IMR-90 (cell line): ENCODE measurements at regions not wholly inside any gene's neighbourhood (a gene's known extent, or its start where the extent isn't known, plus 50 kb on each side); places are given as distances from the start of the nearest gene placed in this dataset.

Experiments used
- ATAC-seq: fragments of 200-7000 bp; cut with Tn5 transposase; 2 replicates; pipeline ENCODE4 v1.9.1; 2020; ENCODE audit warnings: low read depth, mild to moderate bottlenecking, moderate library complexity
- BruUV-seq: library from RNA; stranded (reverse); fragments of 400-500 nt; replicated peaks from 2 replicates; lab custom pipeline; 2021; lab: Mats Ljungman, UMichigan
- CTCF ChIA-PET: fragments of 300-600 bp; formaldehyde crosslinking; extraction: SDS; loops from one replicate; lab custom pipeline; 2021; ENCODE audit warnings: antibody characterized with exemption; lab: Yijun Ruan, JAX
- POLR2A ChIA-PET: fragments of 300-600 bp; sonication (Branson Sonifier 250); formaldehyde crosslinking; loops from one replicate; lab custom pipeline; 2022; ENCODE audit warnings: antibody characterized with exemption; ENCODE audit not compliant: unreplicated experiment; lab: Charles Lee
- DNase-seq: peaks from one replicate; pipeline ENCODE4 v3.0.0; 2013
- H2AFZ ChIP-seq: replicated peaks from 2 replicates; pipeline ENCODE3; 2013; ENCODE audit warnings: low read length, mild to moderate bottlenecking; ENCODE audit not compliant: poor library complexity
- H2AK5ac ChIP-seq: 2 replicates; pipeline ENCODE4 v1.6.1; 2013; ENCODE audit warnings: low read depth, low read length, inconsistent platforms
- H2AK9ac ChIP-seq: replicated peaks from 2 replicates; pipeline ENCODE3; 2013; ENCODE audit warnings: mild to moderate bottlenecking, low read depth, low read length, moderate library complexity; ENCODE audit not compliant: poor library complexity
- H2BK120ac ChIP-seq: 2 replicates; pipeline ENCODE4 v1.6.1; 2013; ENCODE audit warnings: low read depth, low read length, inconsistent platforms
- H2BK15ac ChIP-seq: 3 replicates; pipeline ENCODE4 v1.6.1; 2013; ENCODE audit warnings: low read depth, low read length, inconsistent platforms
- H2BK20ac ChIP-seq: 2 replicates; pipeline ENCODE4 v1.6.1; 2013; ENCODE audit warnings: low read depth, mild to moderate bottlenecking, inconsistent platforms, low read length, moderate library complexity
- H2BK5ac ChIP-seq: 2 replicates; pipeline ENCODE4 v1.6.1; 2013; ENCODE audit warnings: mild to moderate bottlenecking, low read depth, low read length, inconsistent platforms; ENCODE audit not compliant: poor library complexity, severe bottlenecking
- H3K14ac ChIP-seq: replicated peaks from 2 replicates; pipeline ENCODE4 v1.6.1; 2013; ENCODE audit warnings: low read depth, low read length, inconsistent platforms
- H3K18ac ChIP-seq: 2 replicates; pipeline ENCODE4 v1.6.1; 2013; ENCODE audit warnings: low read depth, low read length, control low read depth
- H3K23ac ChIP-seq: 2 replicates; pipeline ENCODE4 v1.6.1; 2013; ENCODE audit warnings: low read depth, low read length, inconsistent platforms
- H3K27ac ChIP-seq: 2 replicates; pipeline ENCODE4 v1.5.1; 2013; ENCODE audit warnings: mild to moderate bottlenecking, control low read depth, low read length; ENCODE audit not compliant: insufficient read depth
- H3K27me3 ChIP-seq: 2 replicates; pipeline ENCODE4 v1.6.1; 2013; ENCODE audit warnings: low read length; ENCODE audit not compliant: control insufficient read depth, insufficient read depth
- H3K36me3 ChIP-seq: 2 replicates; pipeline ENCODE4 v1.6.1; 2013; ENCODE audit warnings: low read length, mixed read lengths; ENCODE audit not compliant: control insufficient read depth, insufficient read depth
- H3K4ac ChIP-seq: 2 replicates; pipeline ENCODE4 v1.6.1; 2013; ENCODE audit warnings: low read depth, low read length, inconsistent platforms
- H3K4me1 ChIP-seq: 2 replicates; pipeline ENCODE4 v1.6.1; 2013; ENCODE audit warnings: low read length, mixed read lengths; ENCODE audit not compliant: control insufficient read depth, insufficient read depth
- H3K4me2 ChIP-seq: 2 replicates; pipeline ENCODE4 v1.6.1; 2013; ENCODE audit warnings: low read depth, mild to moderate bottlenecking, control low read depth, low read length, moderate library complexity
- H3K4me3 ChIP-seq: 2 replicates; pipeline ENCODE4 v1.5.1; 2013; ENCODE audit warnings: low read depth, mild to moderate bottlenecking, control low read depth, low read length, moderate library complexity; ENCODE audit not compliant: insufficient read depth
- H3K56ac ChIP-seq: 2 replicates; pipeline ENCODE4 v1.6.1; 2013; ENCODE audit warnings: low read length, inconsistent platforms; ENCODE audit not compliant: insufficient read depth; ENCODE audit errors: extremely low read depth
- H3K79me1 ChIP-seq, 2 experiments: 2 replicates each; pipeline ENCODE4 v1.6.1; 2013; ENCODE audit warnings: low read length in 2 of 2, inconsistent platforms in 1 of 2, low read depth in 1 of 2
- H3K9ac ChIP-seq: 2 replicates; pipeline ENCODE4 v1.6.1; 2013; ENCODE audit warnings: low read depth, low read length, control low read depth
- H3K9me1 ChIP-seq: 2 replicates; pipeline ENCODE4 v1.6.1; 2013; ENCODE audit warnings: low read length, inconsistent platforms; ENCODE audit not compliant: insufficient read depth
- H3K9me3 ChIP-seq: 2 replicates; pipeline ENCODE4 v1.6.1; 2013; ENCODE audit warnings: low read length; ENCODE audit not compliant: control insufficient read depth, insufficient read depth
- H4K20me1 ChIP-seq: 2 replicates; pipeline ENCODE4 v1.6.1; 2013; ENCODE audit warnings: low read length, inconsistent platforms; ENCODE audit not compliant: insufficient read depth
- H4K5ac ChIP-seq: 2 replicates; pipeline ENCODE4 v1.6.1; 2013; ENCODE audit warnings: mild to moderate bottlenecking, low read depth, low read length, control low read depth
- H4K8ac ChIP-seq, 2 experiments: 2 replicates each; pipeline ENCODE4 v1.6.1; 2013; ENCODE audit warnings: low read depth in 2 of 2, low read length in 2 of 2, control low read depth in 1 of 2, inconsistent platforms in 1 of 2
- H4K91ac ChIP-seq: 2 replicates; pipeline ENCODE4 v1.6.1; 2013; ENCODE audit warnings: low read depth, low read length, inconsistent platforms; ENCODE audit not compliant: insufficient read depth
- BHLHE40 ChIP-seq: fragments of 150-350 bp; IDR thresholded peaks from 2 replicates; pipeline ENCODE4 v1.6.1; 2016; ENCODE audit warnings: mild to moderate bottlenecking, low read depth, low read length
- CEBPB ChIP-seq: IDR thresholded peaks from 2 replicates; pipeline ENCODE4 v1.6.1; 2012; ENCODE audit warnings: low read depth, low read length, improper control_type of control experiment
- CHD1 ChIP-seq: IDR thresholded peaks from 2 replicates; pipeline ENCODE4 v1.6.1; 2012; ENCODE audit warnings: low read depth, low read length, improper control_type of control experiment
- ELK1 ChIP-seq: fragments of 150-350 bp; IDR thresholded peaks from 2 replicates; pipeline ENCODE4 v1.6.1; 2016; ENCODE audit warnings: low read depth, mild to moderate bottlenecking, low read length, moderate library complexity, borderline replicate concordance
- FOS ChIP-seq: fragments of 150-350 bp; IDR thresholded peaks from 2 replicates; pipeline ENCODE4 v1.6.1; 2016; ENCODE audit warnings: low read depth, low read length
- MAFK ChIP-seq: IDR thresholded peaks from 2 replicates; pipeline ENCODE4 v1.6.1; 2012; ENCODE audit warnings: low read depth, low read length, improper control_type of control experiment
- POLR2A ChIP-seq: IDR thresholded peaks from 2 replicates; pipeline ENCODE4 v1.6.1; 2012; ENCODE audit warnings: mild to moderate bottlenecking, low read depth, low read length
- RCOR1 ChIP-seq: IDR thresholded peaks from 2 replicates; pipeline ENCODE4 v1.6.1; 2012; ENCODE audit warnings: mild to moderate bottlenecking, low read length, improper control_type of control experiment; ENCODE audit not compliant: insufficient replicate concordance
- RFX5 ChIP-seq: IDR thresholded peaks from 2 replicates; pipeline ENCODE4 v1.8.0; 2012; ENCODE audit warnings: low read depth, mild to moderate bottlenecking, low read length, moderate library complexity
- SMC3 ChIP-seq: fragments of 150-350 bp; IDR thresholded peaks from 2 replicates; pipeline ENCODE4 v1.6.1; 2016; ENCODE audit warnings: low read depth, mild to moderate bottlenecking, antibody characterized with exemption, low read length, moderate library complexity
- WGBS, 2 experiments: methylation state at CpG; one replicate each; pipeline versions ENCODE4 v1.1.5 to v1.1.7; 2013; ENCODE audit warnings: missing lambda C conversion rate in 2 of 2; ENCODE audit not compliant: insufficient read length in 1 of 2; ENCODE audit errors: extremely low coverage in 2 of 2; 5-methylcytosine and 5-hydroxymethylcytosine counted together
- dilution Hi-C: fragments of 300-500 bp; cut with HindIII; formaldehyde crosslinking; loops from one replicate; pipeline ENCODE4 v1.14.3; 2018; ENCODE audit warnings: low sequenced_read_pairs; ENCODE audit not compliant: unreplicated experiment
- in situ Hi-C: fragments of 300-500 bp; cut with MboI; formaldehyde crosslinking; loops from 3 replicates; pipeline ENCODE4 v1.14.3; 2019; ENCODE audit warnings: low sequenced_read_pairs, inconsistent platforms, mixed read lengths
- intact Hi-C: fragments of 100-400 bp; cut with micrococcal nuclease; formaldehyde crosslinking; loops from 2 replicates; pipeline ENCODE4 v1.10.0; 2022

GRCh38 chr1:200292699-200293098 is 117.1 kb downstream of the ZNF281 start:
- no peak overlapping the region for H2BK20ac ChIP-seq
- ATAC-seq (no peak), DNase-seq (no peak)
- TF ChIP-seq POLR2A (no peak), RCOR1 (no peak), CHD1 (no peak), ELK1 (no peak), BHLHE40 (no peak), RFX5 (no peak), MAFK (no peak), CEBPB (no peak), FOS (no peak), SMC3 (no peak)
- no peaks in the 10 kb centered on the region for H3K79me1 ChIP-seq
- H3K14ac ChIP-seq: no peak overlapping the region
- intact Hi-C loops: no loop called here
- H2BK120ac ChIP-seq: no peak overlapping the region
- no peak overlapping the region for H3K56ac ChIP-seq
- H3K4ac ChIP-seq: no peak overlapping the region
- no peaks in the 10 kb centered on the region for H3K9me1 ChIP-seq
- ChIA-PET CTCF (no interaction called here), POLR2A (no interaction called here)
- no peak overlapping the region for H3K23ac ChIP-seq
- H4K20me1 ChIP-seq: no peaks in the 10 kb centered on the region
- no peak overlapping the region for H2BK5ac ChIP-seq
- H3K4me2 ChIP-seq: no peak overlapping the region
- H4K5ac ChIP-seq: no peak overlapping the region
- no peaks in the 10 kb centered on the region for H3K36me3 ChIP-seq
- no peak overlapping the region for H2AK9ac ChIP-seq
- no peak overlapping the region for H2AFZ ChIP-seq
- H3K4me3 ChIP-seq: no peak overlapping the region
- dilution Hi-C loops: no loop called here
- in situ Hi-C loops: no loop called here
- no peak overlapping the region for H3K18ac ChIP-seq
- BruUV-seq: no TSS peak
- no peak overlapping the region for H2AK5ac ChIP-seq
- no peaks in the 10 kb centered on the region for H3K9me3 ChIP-seq
- no CpG with 5 or more reads among the region's 2 CpGs for WGBS, 2 experiments
- H3K27ac ChIP-seq: no peak overlapping the region
- no peak overlapping the region for H4K8ac ChIP-seq
- H3K27me3 ChIP-seq: no peaks in the 10 kb centered on the region
- H4K91ac ChIP-seq: no peak overlapping the region
- no peak overlapping the region for H3K9ac ChIP-seq
- H3K4me1 ChIP-seq: no peaks in the 10 kb centered on the region; the same call in none of the 2 replicates
- H2BK15ac ChIP-seq: no peak overlapping the region
